MM.1S (cell line): ENCODE measurements at regions not wholly inside any gene's neighbourhood (a gene's known extent, or its start where the extent isn't known, plus 50 kb on each side); places are given as distances from the start of the nearest gene placed in this dataset.

Experiments
- EZH2 ChIP-seq: fragments of 300-600 bp; sonication (generic); optimal IDR thresholded peaks from 2 replicates; pipeline ENCODE3; 2017; ENCODE audit warnings: low read depth, mild to moderate bottlenecking, antibody characterized with exemption, low read length, mixed read lengths
- EZH2phosphoT487 ChIP-seq: fragments of 300-600 bp; sonication (generic); IDR thresholded peaks from 2 replicates; pipeline ENCODE4 v1.6.1; 2018; ENCODE audit warnings: antibody characterized with exemption, low read length
- TF ChIP-seq, protein P1 (sequence below): fragments of 300-600 bp; sonication (generic); IDR thresholded peaks from 2 replicates; pipeline ENCODE4 v1.5.1; 2016; ENCODE audit warnings: antibody characterized with exemption, low read length, mixed read lengths

DNA sequence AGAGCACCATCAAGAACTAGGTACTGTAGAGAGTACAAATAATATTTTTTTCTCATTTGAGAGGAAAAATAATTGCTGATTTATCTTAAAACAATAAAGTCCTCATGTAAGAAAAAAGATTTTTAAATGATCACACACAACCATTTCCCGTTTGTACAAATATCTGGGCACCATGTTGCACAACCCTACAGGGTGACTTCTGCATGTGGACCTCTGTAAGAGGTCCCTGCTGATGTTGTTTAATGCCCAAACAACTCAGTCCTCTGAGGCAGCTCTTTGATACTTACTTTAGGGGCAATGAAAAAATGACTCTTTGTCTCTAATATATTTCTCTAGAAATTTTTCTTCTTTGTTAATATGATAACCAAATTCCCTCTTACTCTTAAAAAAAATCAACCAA lies 168.1 kb upstream of the SATB1 start:
- TF ChIP-seq, protein P1, sequence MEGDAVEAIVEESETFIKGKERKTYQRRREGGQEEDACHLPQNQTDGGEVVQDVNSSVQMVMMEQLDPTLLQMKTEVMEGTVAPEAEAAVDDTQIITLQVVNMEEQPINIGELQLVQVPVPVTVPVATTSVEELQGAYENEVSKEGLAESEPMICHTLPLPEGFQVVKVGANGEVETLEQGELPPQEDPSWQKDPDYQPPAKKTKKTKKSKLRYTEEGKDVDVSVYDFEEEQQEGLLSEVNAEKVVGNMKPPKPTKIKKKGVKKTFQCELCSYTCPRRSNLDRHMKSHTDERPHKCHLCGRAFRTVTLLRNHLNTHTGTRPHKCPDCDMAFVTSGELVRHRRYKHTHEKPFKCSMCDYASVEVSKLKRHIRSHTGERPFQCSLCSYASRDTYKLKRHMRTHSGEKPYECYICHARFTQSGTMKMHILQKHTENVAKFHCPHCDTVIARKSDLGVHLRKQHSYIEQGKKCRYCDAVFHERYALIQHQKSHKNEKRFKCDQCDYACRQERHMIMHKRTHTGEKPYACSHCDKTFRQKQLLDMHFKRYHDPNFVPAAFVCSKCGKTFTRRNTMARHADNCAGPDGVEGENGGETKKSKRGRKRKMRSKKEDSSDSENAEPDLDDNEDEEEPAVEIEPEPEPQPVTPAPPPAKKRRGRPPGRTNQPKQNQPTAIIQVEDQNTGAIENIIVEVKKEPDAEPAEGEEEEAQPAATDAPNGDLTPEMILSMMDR, result no peak
- TF ChIP-seq EZH2, result no peak
- TF ChIP-seq EZH2phosphoT487, result no peak
